SHP77 (cell line): ENCODE measurements at regions not wholly inside any gene's neighbourhood (a gene's known extent, or its start where the extent isn't known, plus 50 kb on each side); places are given as distances from the start of the nearest gene placed in this dataset.

ENCODE experiments used
- DNase-seq, 2 experiments: peaks; one replicate each; lab custom pipeline; 2025; lab: John Stamatoyannopoulos, UW

DNA sequence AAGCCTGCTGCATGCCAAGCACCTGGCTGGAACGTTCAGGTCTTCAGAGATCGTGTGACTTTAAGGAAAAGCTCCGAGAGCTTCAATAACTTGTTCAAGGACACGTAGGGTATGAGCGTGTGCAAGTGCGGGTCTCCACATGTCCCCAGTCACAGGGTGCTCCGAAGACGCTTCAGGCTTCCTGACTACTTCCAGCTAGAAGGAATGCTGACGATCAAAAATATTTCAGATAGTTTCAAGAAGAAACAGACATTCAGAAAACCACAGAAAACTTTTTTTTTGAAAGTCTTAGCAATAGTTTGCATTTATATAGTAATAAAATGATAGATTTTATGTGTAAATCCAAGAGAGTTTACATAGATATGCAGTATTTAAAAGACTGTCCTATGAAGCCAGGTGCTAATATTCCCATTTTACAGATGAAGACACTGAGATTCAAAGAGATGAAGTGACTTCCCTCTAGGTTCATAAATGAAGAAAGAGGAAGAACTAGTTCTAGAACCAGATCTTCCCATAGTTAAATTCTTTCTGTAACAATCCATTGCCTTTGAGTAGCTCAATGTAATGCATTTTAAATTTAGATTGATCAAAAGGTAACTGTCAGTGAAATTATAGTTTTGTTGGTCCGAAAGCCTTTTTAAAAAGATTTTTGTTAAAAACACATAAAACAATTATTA lies 247.6 kb downstream of the MYLK4 start:
- no peak for DNase-seq

DNA sequence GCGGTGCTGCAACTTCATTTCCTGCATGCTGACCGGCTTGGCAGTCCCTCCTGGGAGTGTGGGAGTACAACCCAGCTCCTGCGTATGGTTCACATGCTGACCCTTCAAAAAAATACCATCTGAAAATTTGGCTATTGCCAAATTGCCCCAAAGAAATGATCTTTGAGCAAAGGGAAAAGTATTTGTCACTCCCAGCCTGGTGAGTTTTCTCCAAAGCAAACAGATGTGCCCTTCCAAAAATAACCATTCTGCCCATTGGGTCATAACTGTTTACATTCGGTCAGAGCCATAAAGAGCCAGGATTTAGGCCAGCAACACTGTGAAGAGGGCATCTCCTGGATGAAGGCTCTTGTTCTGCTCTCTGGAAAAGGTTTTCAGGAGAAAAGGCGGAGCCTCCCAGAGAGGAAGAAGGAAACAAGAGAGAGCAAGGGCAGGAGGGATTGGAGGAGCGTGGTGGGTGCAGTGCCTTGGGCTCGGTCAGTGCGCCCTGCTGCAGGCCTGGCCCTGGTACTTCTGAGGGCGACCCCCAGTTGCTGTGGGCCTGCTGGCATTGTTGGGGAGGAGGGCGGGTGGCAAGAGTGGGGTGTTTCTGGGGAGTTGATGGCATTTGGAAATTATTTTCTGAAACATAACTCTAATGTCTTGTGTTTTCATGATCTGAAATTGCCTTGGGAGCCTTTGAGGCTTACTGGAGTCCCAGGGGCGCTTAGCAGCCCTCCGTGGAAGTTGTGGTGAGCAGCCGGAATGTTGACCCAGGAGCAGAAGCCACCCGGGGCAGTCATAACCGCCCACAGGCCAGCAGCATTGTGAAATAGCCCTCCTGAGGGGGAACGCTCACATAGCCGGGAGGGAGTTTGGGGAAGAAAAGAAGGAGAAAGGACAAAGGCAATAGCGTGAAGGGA lies 248.4 kb downstream of the MYLK4 start:
- peak; percentile 9 to 40 for DNase-seq

DNA sequence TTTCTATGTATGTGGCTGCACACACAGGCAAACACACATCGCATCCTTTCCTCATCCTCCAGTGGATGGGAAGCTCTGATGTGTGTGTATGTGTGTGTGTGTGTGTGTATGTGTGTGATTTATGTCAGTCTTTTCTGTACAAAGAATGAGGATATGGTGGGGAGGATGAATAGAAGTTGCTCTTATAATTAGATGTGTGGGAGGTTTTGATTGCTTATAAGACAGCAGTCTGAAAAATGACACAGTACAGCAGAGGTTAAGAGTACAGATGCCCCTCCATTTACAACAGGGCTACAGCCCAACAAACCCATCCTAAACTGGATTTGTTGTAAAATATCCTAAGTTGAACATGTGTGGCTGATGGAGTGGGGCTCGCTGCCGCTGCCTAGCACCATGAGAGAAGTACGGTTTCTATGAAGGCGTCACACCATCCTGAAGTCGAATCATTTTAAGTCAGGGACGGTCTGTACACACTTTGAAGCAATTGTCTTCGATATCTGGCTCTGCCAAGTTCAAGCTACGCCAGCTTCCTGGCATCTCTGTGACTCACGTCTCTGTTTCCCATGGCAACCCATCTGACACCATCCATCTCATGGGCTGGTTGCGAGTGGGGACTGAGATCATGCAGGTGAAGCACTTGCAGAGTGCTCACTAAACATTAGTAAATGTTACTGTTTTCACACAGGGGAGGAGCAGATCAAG lies 252.6 kb downstream of the MYLK4 start:
- peak; percentile 58 to 72 for DNase-seq

DNA sequence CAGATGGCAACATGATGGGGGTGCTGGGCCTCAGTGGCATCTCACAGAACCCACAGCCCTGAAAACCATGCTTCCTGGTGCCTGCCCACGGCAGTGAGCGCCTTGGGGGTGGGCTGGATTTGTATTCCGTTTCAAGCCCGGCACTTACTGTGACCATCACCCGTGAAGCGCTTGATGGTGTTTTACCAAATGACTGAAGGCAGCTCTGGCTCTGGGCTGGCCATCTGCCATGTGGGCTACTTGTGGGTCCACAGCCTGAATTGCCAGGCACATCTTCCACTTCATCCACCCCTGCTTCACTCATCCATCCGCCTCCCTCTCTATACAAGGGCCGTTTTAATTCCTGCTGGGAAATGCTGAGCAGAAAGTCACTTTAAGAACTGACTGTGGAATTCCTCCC lies 250.9 kb upstream of the GMDS start:
- DNase-seq, result no peak

DNA sequence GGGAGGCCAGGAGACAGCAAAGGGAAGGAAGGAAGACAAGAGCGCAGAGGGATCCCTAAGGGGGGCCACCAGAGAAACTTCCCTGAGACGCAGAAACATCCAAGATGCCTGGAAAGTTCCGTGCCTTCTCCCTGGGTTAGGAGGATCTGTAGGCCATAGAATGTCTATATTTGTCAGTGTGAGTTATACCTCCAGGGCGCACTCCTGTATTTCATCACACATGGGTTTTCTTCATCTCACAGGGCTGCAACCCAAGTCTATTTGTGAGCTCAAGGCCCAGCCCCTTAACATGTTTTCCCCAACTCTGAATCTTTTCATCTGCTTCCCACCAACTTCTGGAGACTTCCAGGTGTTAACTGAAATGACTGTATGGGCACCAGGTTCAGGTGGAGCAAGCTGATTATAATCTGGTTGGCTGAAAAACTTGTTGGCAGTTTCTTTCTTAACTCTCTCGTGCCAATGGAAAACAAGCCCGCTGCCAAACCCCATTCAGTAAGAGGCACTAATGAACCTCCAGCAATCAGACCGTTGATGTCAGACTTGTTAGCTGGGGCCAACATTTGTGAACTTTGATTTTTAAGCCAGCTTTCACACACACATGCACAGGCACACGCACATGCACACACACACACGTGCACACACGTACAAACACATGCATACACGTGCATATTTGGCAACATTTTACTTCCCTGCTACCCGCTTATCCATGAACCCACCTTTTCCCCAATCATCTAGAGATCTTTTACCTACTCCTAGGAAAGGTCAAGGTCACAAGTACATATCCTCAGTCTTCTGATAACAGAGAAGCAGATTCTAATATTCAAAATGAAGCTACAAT lies 247.5 kb upstream of the GMDS start:
- DNase-seq, result no peak

DNA sequence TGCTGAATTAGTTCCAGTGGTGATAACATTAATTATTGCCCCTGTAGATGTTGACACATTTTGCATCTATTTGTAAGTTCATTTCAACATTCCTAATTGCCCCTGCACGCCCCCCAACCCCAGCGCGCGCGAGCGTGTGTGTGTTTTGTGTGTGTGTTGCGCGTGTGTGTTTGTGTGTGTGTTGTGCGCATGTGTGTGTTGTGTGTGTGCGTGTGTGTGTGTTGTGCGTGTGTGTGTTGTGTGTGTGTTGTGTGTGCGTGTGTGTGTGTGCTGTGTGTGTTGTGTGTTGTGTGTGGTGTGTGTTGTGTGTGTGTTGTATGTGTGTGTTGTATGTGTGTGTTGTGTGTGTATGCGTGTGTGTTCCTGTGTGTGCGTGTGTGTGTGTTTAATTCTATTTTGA lies 245.7 kb upstream of the GMDS start:
- DNase-seq, result no peak

DNA sequence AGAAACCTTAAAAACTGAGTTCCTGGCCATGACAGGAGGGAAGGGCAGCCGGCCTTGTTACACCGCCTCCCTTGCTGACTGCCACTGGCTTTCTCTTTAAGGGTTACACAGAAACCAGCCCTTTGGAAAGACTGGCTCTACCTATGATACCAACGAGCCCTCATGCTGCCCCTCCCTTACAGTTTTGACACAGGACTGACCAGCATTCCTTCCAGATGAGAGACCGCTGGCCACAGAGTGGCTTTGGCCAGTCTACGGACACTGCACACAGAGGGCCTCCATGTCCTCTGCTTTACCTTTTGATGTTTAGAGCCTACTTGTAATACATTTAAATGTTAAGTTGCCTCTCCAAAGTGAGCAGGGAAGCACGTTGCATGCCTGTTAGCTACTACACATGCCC lies 243.2 kb upstream of the GMDS start:
- DNase-seq, result no peak

DNA sequence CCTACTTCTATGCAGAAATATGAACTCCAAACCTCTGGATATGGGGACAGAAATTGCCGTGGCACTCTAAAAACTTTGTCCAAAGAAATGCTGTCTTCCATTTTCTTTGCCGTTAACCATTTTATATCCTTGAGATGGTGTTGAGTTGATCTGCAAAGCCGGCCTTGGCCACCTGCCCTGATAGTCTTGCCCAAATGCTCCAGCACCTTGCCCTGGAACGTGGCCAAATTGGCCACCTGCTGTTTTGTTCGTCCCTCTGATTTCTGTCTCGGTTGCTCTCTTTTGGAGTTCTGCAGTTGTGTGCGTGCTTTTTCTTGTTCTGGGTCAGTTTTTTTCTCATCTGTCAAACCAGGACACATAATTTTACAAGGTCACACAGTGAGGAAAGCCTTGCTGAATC lies 239.7 kb upstream of the GMDS start:
- peak; percentile 80 to 87 for DNase-seq

DNA sequence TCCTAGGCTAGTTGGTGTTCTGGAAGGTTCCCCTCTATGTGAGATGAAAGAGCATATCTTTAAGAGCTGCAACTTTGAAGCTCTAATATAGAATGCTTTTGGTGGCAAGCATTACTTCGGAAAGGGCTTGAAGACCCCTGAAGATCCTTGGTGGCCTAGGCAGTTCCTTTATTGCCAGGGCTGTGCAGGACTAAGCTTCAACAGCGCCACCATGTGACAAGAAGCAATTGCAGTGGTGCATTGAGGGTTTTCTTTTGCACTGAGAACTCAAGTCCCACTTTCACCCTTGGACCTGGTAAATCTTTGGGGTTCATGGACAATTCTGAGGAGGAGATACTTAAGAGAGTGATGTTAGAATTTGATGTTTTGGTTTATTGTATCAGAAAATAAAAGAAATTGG lies 237.4 kb upstream of the GMDS start:
- DNase-seq, result no peak

DNA sequence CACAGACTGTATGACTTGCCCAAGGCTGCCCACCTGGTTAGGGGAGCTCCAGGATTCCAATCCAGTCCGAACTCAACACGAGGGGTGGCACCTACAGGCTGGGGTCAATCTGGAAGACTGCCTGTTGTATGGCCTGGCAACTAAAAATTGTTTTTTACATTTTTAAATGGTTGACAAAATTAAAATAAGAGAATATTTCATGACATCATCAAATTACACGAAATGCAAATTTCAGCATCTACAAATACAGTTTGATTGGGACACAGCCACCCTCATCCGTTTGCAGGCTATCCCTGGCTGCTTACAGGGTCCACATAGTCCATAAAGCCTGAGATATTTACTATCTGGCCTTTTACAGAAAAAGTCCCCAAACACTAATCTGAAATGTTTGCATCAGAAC lies 235.9 kb upstream of the GMDS start:
- no peak for DNase-seq

DNA sequence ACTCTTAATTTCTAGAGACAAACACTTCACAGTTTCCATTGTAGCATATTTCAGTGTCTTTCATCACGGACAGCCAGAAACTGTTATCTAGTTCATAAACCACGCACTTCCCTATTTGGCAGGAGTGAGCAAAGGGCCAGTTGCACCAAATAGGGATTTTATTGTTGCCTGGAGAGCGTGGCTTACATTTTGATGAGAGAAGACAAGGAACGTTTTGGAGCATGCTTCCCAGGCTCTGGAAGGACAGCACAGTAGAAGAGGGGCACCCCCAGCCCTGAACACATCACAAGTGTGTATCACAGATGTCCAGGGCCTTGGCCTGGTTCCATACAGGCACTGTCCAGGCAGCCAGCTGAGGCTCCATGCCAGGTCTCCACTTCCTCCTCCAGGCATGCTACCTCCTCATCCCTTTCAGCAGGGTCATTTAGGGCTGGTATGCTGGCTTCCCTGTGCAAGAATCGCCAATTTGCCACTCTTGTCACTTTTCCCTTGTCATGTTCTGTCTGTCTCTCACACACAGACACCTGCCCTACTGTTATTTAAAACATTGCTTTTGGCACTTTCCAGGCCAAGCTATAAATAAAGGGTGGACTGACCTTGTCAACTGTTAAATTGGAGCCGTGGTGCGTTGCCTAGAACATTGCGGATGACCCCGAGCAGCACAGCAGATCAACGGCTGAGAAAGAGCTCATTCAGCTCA lies 235.0 kb upstream of the GMDS start:
- peak in 1 of 2 experiments; percentile 16 for DNase-seq

DNA sequence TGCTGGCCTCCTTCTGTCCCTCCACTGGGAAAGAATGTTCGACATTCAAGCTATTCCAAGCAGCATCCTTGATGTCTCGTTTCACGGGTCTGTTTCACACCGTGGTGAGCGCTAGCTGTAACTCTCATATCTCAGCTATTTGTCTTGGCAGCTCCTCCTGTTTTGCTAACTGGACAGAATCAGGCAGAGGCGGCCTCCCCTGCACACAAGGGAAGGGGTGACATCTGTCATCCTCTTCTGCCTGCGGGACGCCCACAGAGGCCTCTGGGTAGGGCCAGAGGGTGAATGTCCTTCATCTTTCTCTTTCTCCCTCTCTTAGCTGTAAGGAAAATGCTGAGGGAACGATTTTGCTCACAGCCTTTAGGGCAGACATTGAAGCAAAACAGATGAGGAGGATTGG lies 232.8 kb upstream of the GMDS start:
- peak; percentile 64 to 68 for DNase-seq

DNA sequence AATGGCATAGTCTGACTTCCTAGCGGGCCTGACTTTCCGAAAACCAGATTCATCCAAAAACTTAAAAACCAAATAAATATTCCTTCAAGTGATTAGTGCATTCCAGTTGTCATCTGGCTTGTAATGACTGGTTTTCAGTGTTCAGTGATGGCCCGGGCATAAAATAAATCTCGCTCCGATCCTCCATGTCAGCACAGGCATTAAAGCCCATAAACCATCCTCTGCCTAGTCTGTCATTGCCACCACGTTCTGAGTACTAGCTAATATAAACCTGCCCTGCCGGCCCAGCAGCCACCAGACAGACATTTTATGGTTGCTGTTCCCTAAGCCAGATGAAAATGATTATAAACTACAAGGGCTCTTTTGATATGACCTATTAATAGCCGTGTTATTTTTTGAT lies 232.3 kb upstream of the GMDS start:
- DNase-seq, result peak in 1 of 2 experiments; percentile 37

DNA sequence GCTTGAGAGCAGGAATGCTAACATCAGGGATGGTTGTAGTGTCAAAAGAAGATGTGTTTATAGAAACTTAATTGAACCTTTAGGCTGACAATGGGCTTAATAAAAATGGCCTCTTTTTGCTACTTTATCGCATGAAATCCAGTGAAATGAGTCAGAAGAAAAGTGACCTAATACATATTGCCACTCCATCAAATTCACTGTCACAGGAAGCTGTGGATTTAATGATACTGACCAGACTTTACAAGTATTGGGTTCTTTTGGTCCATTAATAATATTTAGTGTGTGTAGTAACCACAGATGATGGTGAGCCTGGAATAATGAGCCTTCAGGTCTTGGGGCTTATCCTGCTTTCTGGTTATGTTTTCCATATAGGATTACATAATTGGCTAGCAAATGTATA lies 231.8 kb upstream of the GMDS start:
- no peak for DNase-seq

DNA sequence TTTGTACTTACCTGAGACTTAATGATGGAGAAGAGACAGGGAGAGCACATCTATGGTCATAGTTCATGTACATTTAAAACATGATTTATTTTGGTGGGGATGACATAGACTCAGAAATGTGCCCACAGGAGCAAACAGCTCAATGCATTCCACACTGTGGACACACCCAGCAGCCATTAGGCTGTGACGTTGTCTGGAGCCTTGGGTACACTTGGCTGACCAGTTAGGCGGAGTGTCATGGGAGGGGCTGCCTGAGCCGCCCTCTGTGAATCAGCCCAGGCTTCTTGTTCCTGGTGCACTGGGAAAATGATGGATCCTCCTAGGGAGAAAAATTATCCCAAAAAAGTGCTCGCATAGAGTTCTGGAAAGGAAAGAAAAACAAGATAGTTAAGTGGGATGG lies 231.0 kb upstream of the GMDS start:
- no peak for DNase-seq

DNA sequence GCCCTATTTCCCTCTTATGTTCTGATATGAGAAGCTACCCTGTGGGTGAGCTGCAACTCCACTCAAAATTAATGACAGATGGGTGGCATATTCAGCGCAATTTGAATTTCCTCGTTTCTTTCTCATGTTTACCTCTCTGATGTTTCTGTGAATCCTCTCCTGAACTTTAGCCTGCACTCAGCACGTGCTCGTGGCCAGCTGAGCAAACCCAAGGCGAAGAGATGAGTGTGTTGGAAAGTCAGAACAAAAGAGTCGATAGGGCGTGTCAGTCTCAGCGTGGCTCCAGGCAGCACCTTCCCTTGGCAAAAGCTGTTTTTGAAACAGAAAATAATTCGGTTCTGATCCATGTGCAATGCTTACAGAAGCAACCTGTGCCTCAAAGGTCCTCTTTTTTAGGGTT lies 226.1 kb upstream of the GMDS start:
- DNase-seq, result peak; percentile 63 to 69

DNA sequence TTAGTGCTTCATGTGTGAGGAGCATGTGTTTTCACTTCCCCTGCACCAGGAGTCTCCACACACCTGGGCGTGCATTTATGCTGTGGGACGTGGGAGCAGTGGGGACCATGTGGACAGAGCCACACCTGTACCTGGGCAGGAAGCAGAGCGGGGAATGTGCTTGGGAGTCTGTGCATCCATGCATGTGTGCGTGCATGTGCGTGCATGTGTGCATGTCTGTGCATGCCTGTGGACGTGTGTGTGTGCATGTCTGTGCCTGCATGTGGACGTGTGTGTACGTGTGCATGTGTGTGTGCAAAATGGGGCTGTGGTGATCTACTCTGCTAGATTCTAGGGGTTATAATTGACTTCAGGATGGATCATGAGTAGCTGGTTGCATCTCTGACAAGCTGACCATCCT lies 224.0 kb upstream of the GMDS start:
- DNase-seq, result no peak

DNA sequence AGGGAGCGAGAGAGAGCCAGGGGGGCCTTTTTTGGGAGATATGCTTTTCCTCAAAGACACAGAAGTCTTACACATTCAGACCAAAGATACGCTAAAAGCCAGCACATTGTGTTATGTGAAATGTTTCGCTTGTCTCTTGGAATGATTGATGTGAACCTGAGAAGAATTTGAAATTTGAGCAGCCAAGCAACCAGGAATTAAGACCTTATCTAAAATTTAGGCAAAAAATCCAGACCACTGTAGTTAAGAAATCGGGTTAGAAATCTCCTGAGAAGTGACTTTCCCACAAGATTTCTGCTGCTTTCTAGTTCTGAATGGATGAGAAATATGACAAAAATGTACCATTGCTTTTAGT lies 223.2 kb upstream of the GMDS start:
- DNase-seq, result no peak

DNA sequence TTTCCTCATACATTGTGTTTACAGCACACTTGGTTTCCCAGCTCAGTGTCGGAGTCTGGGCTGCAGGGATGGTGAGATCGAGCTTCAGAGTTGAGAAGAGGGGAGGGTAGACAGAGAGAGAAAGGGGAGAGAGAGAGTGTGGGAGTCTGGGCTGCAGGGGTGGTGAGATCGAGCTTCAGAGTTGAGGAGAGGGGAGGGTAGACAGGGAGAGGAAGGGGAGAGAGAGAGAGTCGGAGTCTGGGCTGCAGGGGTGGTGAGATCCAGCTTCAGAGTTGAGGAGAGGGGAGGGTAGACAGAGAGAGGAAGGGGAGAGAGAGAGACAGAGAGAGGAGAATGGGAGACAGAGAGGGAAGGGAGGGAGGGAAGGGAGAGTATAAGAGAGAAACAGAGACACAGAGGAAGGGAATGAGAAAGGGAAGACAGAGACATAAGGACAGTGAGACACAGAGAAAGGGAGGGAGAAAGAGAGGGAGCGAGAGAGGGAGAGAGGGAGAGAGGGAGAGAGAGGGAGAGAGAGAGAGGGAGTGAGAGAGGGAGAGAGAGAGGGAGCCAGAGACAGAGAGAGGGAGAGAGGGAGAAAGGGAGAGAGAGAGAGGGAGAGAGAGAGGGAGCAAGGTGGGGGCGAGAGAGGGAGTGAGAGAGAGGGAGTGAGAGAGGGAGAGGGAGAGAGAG lies 222.7 kb upstream of the GMDS start:
- DNase-seq, result no peak

DNA sequence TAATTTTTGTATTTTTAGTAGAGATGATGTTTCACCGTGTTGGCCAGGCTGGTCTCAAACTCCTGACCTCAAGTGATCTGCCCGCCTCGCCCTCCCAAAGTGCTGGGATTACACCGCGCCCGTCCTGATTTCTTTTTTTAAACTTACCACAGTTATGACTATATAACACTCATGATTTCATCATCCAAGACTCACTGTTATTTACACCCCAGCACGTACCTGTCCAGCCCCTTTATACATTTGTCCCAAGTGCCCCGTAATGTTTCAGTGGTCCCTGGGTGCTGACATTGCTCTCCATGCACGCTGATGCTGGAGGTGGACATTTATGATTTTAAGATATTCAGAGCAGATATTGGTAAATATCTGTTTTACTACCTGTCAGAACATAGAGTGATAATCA lies 219.9 kb upstream of the GMDS start:
- no peak for DNase-seq

DNA sequence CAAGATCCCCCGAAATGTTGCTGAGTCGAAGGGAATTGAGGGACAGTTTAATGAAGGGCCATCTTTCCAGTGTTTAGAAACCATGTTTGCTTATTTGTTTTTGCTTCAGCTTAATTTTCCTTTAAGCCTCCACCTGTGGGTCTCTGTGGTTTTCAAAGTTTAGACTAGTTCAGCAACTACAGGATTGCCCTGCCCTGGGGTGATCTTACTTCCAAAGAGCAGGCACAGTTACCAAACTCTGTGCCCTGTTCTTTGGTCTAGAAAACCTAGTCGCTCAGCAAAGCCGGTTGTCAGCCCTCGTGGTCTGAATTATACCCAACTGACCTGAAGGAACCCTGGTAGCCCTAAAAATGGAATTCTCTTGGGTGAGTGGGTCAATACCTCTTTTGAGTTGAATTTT lies 219.2 kb upstream of the GMDS start:
- DNase-seq, result no peak
